Neuronal stem cell (in vitro differentiated cells): ENCODE measurements at regions not wholly inside any gene's neighbourhood (a gene's known extent, or its start where the extent isn't known, plus 50 kb on each side); places are given as distances from the start of the nearest gene placed in this dataset.

Experiments used
- DNase-seq: peaks from one replicate; pipeline ENCODE4 v3.0.0-alpha.2; 2013; ENCODE audit warnings: low spot score
- H2AFZ ChIP-seq: one replicate; pipeline ENCODE4 v1.6.1; 2013; ENCODE audit warnings: mild to moderate bottlenecking, low read length, inconsistent platforms
- H2AK5ac ChIP-seq: 2 replicates; pipeline ENCODE4 v1.6.1; 2013; ENCODE audit warnings: low read depth, mild to moderate bottlenecking, inconsistent platforms, low read length, moderate library complexity, mixed read lengths
- H2BK120ac ChIP-seq: 2 replicates; pipeline ENCODE4 v1.6.1; 2013; ENCODE audit warnings: low read depth, mild to moderate bottlenecking, inconsistent platforms, low read length, moderate library complexity, mixed read lengths
- H2BK12ac ChIP-seq: one replicate; pipeline ENCODE4 v1.6.1; 2013; ENCODE audit warnings: low read length, inconsistent platforms
- H2BK15ac ChIP-seq: 2 replicates; pipeline ENCODE4 v1.6.1; 2013; ENCODE audit warnings: mild to moderate bottlenecking, low read length, inconsistent platforms, mixed read lengths
- H2BK5ac ChIP-seq: one replicate; pipeline ENCODE4 v1.6.1; 2013; ENCODE audit warnings: inconsistent platforms, mild to moderate bottlenecking, low read length, moderate library complexity
- H3K14ac ChIP-seq: one replicate; pipeline ENCODE4 v1.6.1; 2013; ENCODE audit warnings: low read length, inconsistent platforms
- H3K18ac ChIP-seq: 2 replicates; pipeline ENCODE4 v1.6.1; 2013; ENCODE audit warnings: low read length, inconsistent platforms
- H3K23ac ChIP-seq: 2 replicates; pipeline ENCODE4 v1.6.1; 2013; ENCODE audit warnings: low read depth, mild to moderate bottlenecking, mixed read lengths, low read length, inconsistent platforms; ENCODE audit not compliant: poor library complexity
- H3K27ac ChIP-seq: replicated peaks from 3 replicates; pipeline ENCODE4 v1.5.1; 2013; ENCODE audit warnings: low read length, inconsistent platforms
- H3K27me3 ChIP-seq, 3 experiments: 2 replicates each; pipeline ENCODE4 v1.6.1; 2013; ENCODE audit warnings: low read length in 3 of 3, mild to moderate bottlenecking in 2 of 3, inconsistent platforms in 1 of 3, low read depth in 1 of 3, mixed read lengths in 1 of 3, moderate library complexity in 1 of 3; ENCODE audit not compliant: control insufficient read depth in 3 of 3, insufficient read depth in 3 of 3
- H3K36me3 ChIP-seq, 2 donors: replicated peaks in 1 of 2; 2 replicates each; pipeline ENCODE4 v1.6.1; 2013; ENCODE audit warnings: low read length in 2 of 2; ENCODE audit not compliant: control insufficient read depth in 2 of 2, insufficient read depth in 2 of 2
- H3K4ac ChIP-seq: 2 replicates; pipeline ENCODE4 v1.6.1; 2013; ENCODE audit warnings: inconsistent platforms, mild to moderate bottlenecking, low read length, moderate library complexity
- H3K4me1 ChIP-seq, 2 donors: 1 replicate in 1 of 2; 2 replicates in 1 of 2; pipeline ENCODE4 v1.6.1; 2013; ENCODE audit warnings: low read length in 2 of 2, low read depth in 1 of 2; ENCODE audit not compliant: control insufficient read depth in 2 of 2, insufficient read depth in 1 of 2
- H3K4me2 ChIP-seq: one replicate; pipeline ENCODE4 v1.6.1; 2013; ENCODE audit warnings: mild to moderate bottlenecking, low read length, inconsistent platforms; ENCODE audit not compliant: insufficient read depth, poor library complexity, severe bottlenecking
- H3K4me3 ChIP-seq, 2 donors: 2 replicates each; pipeline ENCODE4 v1.5.1; 2013; ENCODE audit warnings: low read length in 2 of 2, mild to moderate bottlenecking in 2 of 2, inconsistent platforms in 1 of 2, moderate library complexity in 1 of 2
- H3K79me1 ChIP-seq: one replicate; pipeline ENCODE4 v1.6.1; 2013; ENCODE audit warnings: low read depth, mild to moderate bottlenecking, inconsistent platforms, low read length, moderate library complexity
- H3K9ac ChIP-seq: one replicate; pipeline ENCODE4 v1.6.1; 2013; ENCODE audit warnings: mild to moderate bottlenecking, low read depth, low read length, inconsistent platforms; ENCODE audit not compliant: poor library complexity
- H3K9me3 ChIP-seq, 2 donors: replicated peaks in 1 of 2; 2 replicates each; pipeline versions ENCODE3 to v1.6.1; 2013; ENCODE audit warnings: low read length in 2 of 2, mild to moderate bottlenecking in 2 of 2, inconsistent platforms in 1 of 2, low read depth in 1 of 2, mixed read lengths in 1 of 2, moderate library complexity in 1 of 2; ENCODE audit not compliant: control insufficient read depth in 2 of 2, insufficient read depth in 1 of 2
- H4K8ac ChIP-seq: one replicate; pipeline ENCODE4 v1.6.1; 2013; ENCODE audit warnings: low read depth, mild to moderate bottlenecking, inconsistent platforms, low read length, moderate library complexity
- H4K91ac ChIP-seq: one replicate; pipeline ENCODE4 v1.6.1; 2013; ENCODE audit warnings: low read length, low read depth, mild to moderate bottlenecking, inconsistent platforms; ENCODE audit not compliant: poor library complexity
- WGBS, 2 donors: extraction: QIAGEN DNeasy Blood & Tissue Kit; methylation state at CpG; one replicate each; pipeline ENCODE4 v1.1.7; 2013; ENCODE audit warnings: missing lambda C conversion rate in 2 of 2, mixed read lengths in 1 of 2; ENCODE audit not compliant: insufficient read length in 2 of 2, insufficient replicate concordance in 1 of 2; ENCODE audit errors: extremely low coverage in 2 of 2; 5-methylcytosine and 5-hydroxymethylcytosine counted together

DNA sequence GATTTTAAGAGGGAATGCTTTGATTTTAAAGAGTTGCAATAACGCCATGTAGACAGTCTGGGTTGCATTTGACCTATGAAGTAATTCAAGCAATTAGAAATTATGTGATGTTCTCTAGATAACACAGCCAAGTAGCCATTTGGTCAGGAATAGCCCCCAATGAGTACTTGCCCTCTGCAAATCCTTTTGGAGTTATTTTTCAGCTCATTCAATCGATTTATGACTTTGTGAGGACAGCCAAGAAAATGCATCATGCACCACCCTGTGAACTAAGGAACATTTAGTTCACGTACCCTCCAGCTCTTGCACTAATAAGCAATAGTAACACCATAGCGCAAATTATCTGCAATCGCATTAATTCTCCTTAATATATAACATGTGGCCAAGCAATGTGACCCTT, 552.6 kb upstream of the INTU start:
- H3K9me3 ChIP-seq = peaks cover 0 to 2% of the 10 kb centered on the region in 2 donors

GRCh38 chr4:127081041-127081440, 551.7 kb upstream of the INTU start:
- no peaks in the 10 kb centered on the region for H3K36me3 ChIP-seq
- H2BK5ac ChIP-seq = no peak overlapping the region
- no peak overlapping the region for H4K91ac ChIP-seq
- no CpG with 5 or more reads among the region's 1 CpG for WGBS, 2 donors
- no peak overlapping the region for H3K14ac ChIP-seq
- no peak overlapping the region for H2AFZ ChIP-seq
- H3K23ac ChIP-seq = no peak overlapping the region
- H2BK12ac ChIP-seq = no peak overlapping the region
- H3K27ac ChIP-seq = no peak overlapping the region
- H3K27me3 ChIP-seq = no peaks in the 10 kb centered on the region
- H3K4me2 ChIP-seq = no peak overlapping the region
- H4K8ac ChIP-seq = no peak overlapping the region
- H2AK5ac ChIP-seq = no peak overlapping the region
- H3K4me1 ChIP-seq = no peaks in the 10 kb centered on the region
- no peak overlapping the region for H2BK120ac ChIP-seq
- H2BK15ac ChIP-seq = no peak overlapping the region
- no peaks in the 10 kb centered on the region for H3K79me1 ChIP-seq
- no peak overlapping the region for H3K4ac ChIP-seq
- H3K4me3 ChIP-seq = no peak overlapping the region
- H3K9ac ChIP-seq = no peak overlapping the region
- no peak overlapping the region for H3K18ac ChIP-seq
- no peak for DNase-seq
- peaks cover 0 to 2% of the 10 kb centered on the region in 2 donors for H3K9me3 ChIP-seq

More for the DNA sequence above, 552.6 kb upstream of the INTU start:
- Histone ChIP-seq H3K4ac (no peak overlapping the region), H2BK15ac (no peak overlapping the region), H2AFZ (no peak overlapping the region), H4K91ac (no peak overlapping the region), H2BK120ac (no peak overlapping the region), H3K27ac (no peak overlapping the region), H3K4me3 (no peak overlapping the region), H3K23ac (no peak overlapping the region), H3K4me2 (no peak overlapping the region), H3K36me3 (no peaks in the 10 kb centered on the region), H3K18ac (no peak overlapping the region), H4K8ac (no peak overlapping the region), H2BK12ac (no peak overlapping the region), H3K9ac (no peak overlapping the region), H3K4me1 (no peaks in the 10 kb centered on the region), H3K79me1 (no peaks in the 10 kb centered on the region), H3K27me3 (no peaks in the 10 kb centered on the region), H3K14ac (no peak overlapping the region), H2AK5ac (no peak overlapping the region), H2BK5ac (no peak overlapping the region)
- DNase-seq = no peak
- WGBS, 2 donors = no CpG with 5 or more reads among the region's 5 CpGs

GRCh38 chr4:127082986-127083385, 549.8 kb upstream of the INTU start:
- Histone ChIP-seq H3K9ac (no peak overlapping the region), H3K27me3 (no peaks in the 10 kb centered on the region), H3K14ac (no peak overlapping the region), H3K4me3 (no peak overlapping the region), H3K36me3 (no peaks in the 10 kb centered on the region), H3K79me1 (no peaks in the 10 kb centered on the region), H3K9me3 (peaks cover 7 to 17% of the 10 kb centered on the region in 2 donors), H2BK12ac (no peak overlapping the region), H2AFZ (no peak overlapping the region), H3K4me2 (no peak overlapping the region), H2AK5ac (no peak overlapping the region), H4K91ac (no peak overlapping the region), H3K18ac (no peak overlapping the region), H2BK120ac (no peak overlapping the region), H3K23ac (no peak overlapping the region), H4K8ac (no peak overlapping the region), H3K4ac (no peak overlapping the region), H3K4me1 (no peaks in the 10 kb centered on the region), H2BK15ac (no peak overlapping the region), H2BK5ac (no peak overlapping the region), H3K27ac (no peak overlapping the region)
- no CpG with 5 or more reads among the region's 1 CpG for WGBS, 2 donors
- no peak for DNase-seq

- DNase-seq = no peak
- no peak overlapping the region for H2BK15ac ChIP-seq
- H3K4ac ChIP-seq = no peak overlapping the region
- no peak overlapping the region for H3K9ac ChIP-seq
- H3K18ac ChIP-seq = no peak overlapping the region
- H2BK12ac ChIP-seq = no peak overlapping the region
- no peak overlapping the region for H4K8ac ChIP-seq
- H4K91ac ChIP-seq = no peak overlapping the region
- no peaks in the 10 kb centered on the region for H3K79me1 ChIP-seq
- WGBS, 2 donors = no CpG with 5 or more reads among the region's 1 CpG
- H3K4me2 ChIP-seq = no peak overlapping the region
- H2BK5ac ChIP-seq = no peak overlapping the region
- no peaks in the 10 kb centered on the region for H3K4me1 ChIP-seq
- H3K36me3 ChIP-seq = no peaks in the 10 kb centered on the region
- H2AFZ ChIP-seq = no peak overlapping the region
- peaks cover 7 to 19% of the 10 kb centered on the region in 2 donors for H3K9me3 ChIP-seq
- H3K4me3 ChIP-seq = no peak overlapping the region
- no peak overlapping the region for H2BK120ac ChIP-seq
- H3K27ac ChIP-seq = no peak overlapping the region
- no peaks in the 10 kb centered on the region for H3K27me3 ChIP-seq
- no peak overlapping the region for H3K14ac ChIP-seq
- no peak overlapping the region for H2AK5ac ChIP-seq
- no peak overlapping the region for H3K23ac ChIP-seq
Observed at GRCh38 chr4:127084666-127085065, 548.1 kb upstream of the INTU start.
